ENCODE measurements at regions not wholly inside any gene's neighbourhood (a gene's known extent, or its start where the extent isn't known, plus 50 kb on each side); places are given as distances from the start of the nearest gene placed in this dataset.

- no CpG with 5 or more reads among the region's 2 CpGs for WGBS, 2 experiments (ENCODE audit: extremely low coverage in 2 of 2, insufficient read length in 1 of 2)
- TF ChIP-seq RCOR1 (IDR thresholded peaks at IDR 0.05; ENCODE audit: insufficient replicate concordance, low read length): no peak
- no peak overlapping the region for H3K4me2 ChIP-seq (ENCODE audit: low read depth, low read length)
- no peak overlapping the region for H2AK5ac ChIP-seq (ENCODE audit: low read depth, low read length)
- dilution Hi-C loops (cut with HindIII; ENCODE audit: low sequenced_read_pairs, unreplicated experiment): no loop called here
- H3K79me1 ChIP-seq (ENCODE audit: low read depth in 1 of 2, low read length in 2 of 2): no peaks in the 10 kb centered on the region
- H3K27ac ChIP-seq (ENCODE audit: insufficient read depth, low read length): no peak overlapping the region
- H3K23ac ChIP-seq (ENCODE audit: low read depth, low read length): no peak overlapping the region
- no peak overlapping the region for H3K14ac ChIP-seq (replicated peaks; ENCODE audit: low read depth, low read length)
- H3K9me3 ChIP-seq (ENCODE audit: control insufficient read depth, insufficient read depth, low read length): peaks cover 6% of the 10 kb centered on the region; the same call in 1 of the 2 replicates
- no peak overlapping the region for H3K4me3 ChIP-seq (ENCODE audit: insufficient read depth, low read depth, low read length)
- intact Hi-C loops (cut with micrococcal nuclease): no loop called here
- H4K8ac ChIP-seq (ENCODE audit: low read depth in 2 of 2, low read length in 2 of 2): no peak overlapping the region
- no peak overlapping the region for H2AFZ ChIP-seq (replicated peaks; ENCODE audit: low read length, poor library complexity)
- no peak overlapping the region for H3K9ac ChIP-seq (ENCODE audit: low read depth, low read length)
- no peak overlapping the region for H2BK20ac ChIP-seq (ENCODE audit: low read depth, low read length)
- H3K9me1 ChIP-seq (ENCODE audit: insufficient read depth, low read length): no peaks in the 10 kb centered on the region
- H3K27me3 ChIP-seq (ENCODE audit: control insufficient read depth, insufficient read depth, low read length): no peaks in the 10 kb centered on the region
- H3K4me1 ChIP-seq (ENCODE audit: control insufficient read depth, insufficient read depth, low read length): no peaks in the 10 kb centered on the region
- no TSS peak for BruUV-seq (replicated peaks)
- H2BK5ac ChIP-seq (ENCODE audit: low read depth, low read length, poor library complexity, severe bottlenecking): no peak overlapping the region
- H3K4ac ChIP-seq (ENCODE audit: low read depth, low read length): no peak overlapping the region
- no peak overlapping the region for H3K56ac ChIP-seq (ENCODE audit: extremely low read depth, insufficient read depth, low read length)
- ATAC-seq (ENCODE audit: low read depth): no peak
- no peak overlapping the region for H2AK9ac ChIP-seq (replicated peaks; ENCODE audit: low read depth, low read length, poor library complexity)
- in situ Hi-C loops (cut with MboI; ENCODE audit: low sequenced_read_pairs): no loop called here
- no peak overlapping the region for H4K91ac ChIP-seq (ENCODE audit: insufficient read depth, low read depth, low read length)
- H4K20me1 ChIP-seq (ENCODE audit: insufficient read depth, low read length): no peaks in the 10 kb centered on the region
- POLR2A ChIA-PET (ENCODE audit: unreplicated experiment): no interaction called here
- no peak overlapping the region for H2BK120ac ChIP-seq (ENCODE audit: low read depth, low read length)
- no peak overlapping the region for H2BK15ac ChIP-seq (ENCODE audit: low read depth, low read length)
- no peak overlapping the region for H3K18ac ChIP-seq (ENCODE audit: low read depth, low read length)
- no peak overlapping the region for H4K5ac ChIP-seq (ENCODE audit: low read depth, low read length)
- no peak for DNase-seq
- no peaks in the 10 kb centered on the region for H3K36me3 ChIP-seq (ENCODE audit: control insufficient read depth, insufficient read depth, low read length)
- CTCF ChIA-PET: no interaction called here
Observed at GRCh38 chr10:36946598-36946997, 178.8 kb upstream of the ANKRD30A start.

Data from IMR-90 (cell line).